SK-N-SH (cell line): ENCODE measurements at regions not wholly inside any gene's neighbourhood (a gene's known extent, or its start where the extent isn't known, plus 50 kb on each side); places are given as distances from the start of the nearest gene placed in this dataset.

Source experiments
- CTCF ChIA-PET: fragments of 300-600, 350-600 bp; formaldehyde crosslinking; extraction: SDS; loops from one replicate; lab custom pipeline; 2021; lab: Yijun Ruan, JAX
- POLR2A ChIA-PET: fragments of 350-600 bp; sonication (Branson Sonifier 250); formaldehyde crosslinking; extraction: SDS; loops from one replicate; lab custom pipeline; 2020; ENCODE audit warnings: antibody characterized with exemption, inconsistent platforms; lab: Yijun Ruan, JAX
- DNase-seq: peaks from one replicate; pipeline ENCODE4 v3.0.0; 2012
- H2AFZ ChIP-seq: fragments of 200-600 bp; sonication (generic); 2 replicates; pipeline ENCODE4 v1.8.1; 2016; ENCODE audit warnings: antibody characterized with exemption, mild to moderate bottlenecking, low read depth
- H3F3A ChIP-seq: fragments of 200-600 bp; sonication (generic); replicated peaks from 2 replicates; pipeline ENCODE3; 2016; ENCODE audit warnings: antibody characterized with exemption, mild to moderate bottlenecking; ENCODE audit not compliant: insufficient read depth
- H3K27ac ChIP-seq, 2 experiments: fragments of 200-500 bp in 1 of 2; fragments of 200-600 bp in 1 of 2; sonication (Bioruptor generic) in 1 of 2; sonication (generic), shearing (Covaris generic) in 1 of 2; 2 replicates each; pipeline versions ENCODE4 v1.5.1 to v1.6.1; 2014 to 2016; ENCODE audit warnings: low read depth in 2 of 2, inconsistent platforms in 1 of 2, low read length in 1 of 2, mild to moderate bottlenecking in 1 of 2, mixed read lengths in 1 of 2
- H3K27me3 ChIP-seq: fragments of 200-600 bp; sonication (generic), shearing (Covaris generic); 2 replicates; pipeline ENCODE4 v1.6.1; 2016; ENCODE audit warnings: mixed run types; ENCODE audit not compliant: insufficient read depth
- H3K36me3 ChIP-seq, 2 experiments: fragments of 200-500 bp in 1 of 2; fragments of 200-600 bp in 1 of 2; sonication (Bioruptor generic) in 1 of 2; sonication (generic) in 1 of 2; replicated peaks in 1 of 2; 2 replicates each; pipeline versions ENCODE3 to v1.5.1; 2014 to 2016; ENCODE audit warnings: low read length in 1 of 2, mild to moderate bottlenecking in 1 of 2; ENCODE audit not compliant: insufficient read depth in 2 of 2, control insufficient read depth in 1 of 2
- H3K4me1 ChIP-seq, 2 experiments: fragments of 200-500 bp in 1 of 2; fragments of 200-600 bp in 1 of 2; sonication (Bioruptor generic) in 1 of 2; sonication (generic), shearing (Covaris generic) in 1 of 2; 2 replicates each; pipeline versions ENCODE4 v1.5.1 to v1.6.1; 2014 to 2016; ENCODE audit warnings: low read depth in 1 of 2, low read length in 1 of 2, mixed run types in 1 of 2; ENCODE audit not compliant: insufficient read depth in 2 of 2, control insufficient read depth in 1 of 2
- H3K4me2 ChIP-seq: fragments of 200-600 bp; sonication (generic), shearing (Covaris generic); 2 replicates; pipeline ENCODE4 v1.6.1; 2017; ENCODE audit warnings: mixed run types
- H3K4me3 ChIP-seq, 2 experiments: fragments of 200-500 bp in 1 of 2; fragments of 200-600 bp in 1 of 2; sonication (Bioruptor generic) in 1 of 2; sonication (generic), shearing (Covaris generic) in 1 of 2; 2 replicates each; pipeline versions ENCODE4 v1.5.1 to v1.8.1; 2014 to 2016; ENCODE audit warnings: low read depth in 2 of 2, inconsistent platforms in 1 of 2, low read length in 1 of 2, mild to moderate bottlenecking in 1 of 2, mixed read lengths in 1 of 2, moderate library complexity in 1 of 2
- H3K79me2 ChIP-seq: fragments of 200-600 bp; sonication (generic); 2 replicates; pipeline ENCODE4 v1.8.1; 2017; ENCODE audit warnings: mild to moderate bottlenecking; ENCODE audit not compliant: insufficient read depth
- H3K9ac ChIP-seq: fragments of 200-600 bp; sonication (generic); 2 replicates; pipeline ENCODE4 v1.6.1; 2017; ENCODE audit warnings: mixed run types
- H3K9me2 ChIP-seq: fragments of 200-600 bp; sonication (generic); 2 replicates; pipeline ENCODE4 v1.6.1; 2017; ENCODE audit warnings: mixed run types
- H3K9me3 ChIP-seq: fragments of 200-600 bp; sonication (generic); 2 replicates; pipeline ENCODE4 v1.6.1; 2017; ENCODE audit warnings: mixed run types, mild to moderate bottlenecking, moderate library complexity
- H4K20me1 ChIP-seq: fragments of 200-600 bp; sonication (generic); 2 replicates; pipeline ENCODE4 v1.6.1; 2017; ENCODE audit warnings: mild to moderate bottlenecking, mixed run types; ENCODE audit not compliant: insufficient read depth
- CTCF ChIP-seq: fragments of 200-600 bp; sonication (generic); IDR thresholded peaks from 2 replicates; pipeline ENCODE4 v1.6.1; 2017; ENCODE audit warnings: antibody characterized with exemption, mild to moderate bottlenecking, moderate library complexity
- EZH2phosphoT487 ChIP-seq: fragments of 200-600 bp; sonication (generic); IDR thresholded peaks from 2 replicates; pipeline ENCODE4 v1.6.1; 2017; ENCODE audit warnings: low read depth, mixed run types, mild to moderate bottlenecking, antibody characterized with exemption, moderate library complexity, borderline replicate concordance
- RAD21 ChIP-seq: IDR thresholded peaks from 2 replicates; pipeline ENCODE4 v1.6.1; 2012; ENCODE audit warnings: mild to moderate bottlenecking, low read length
- TEAD4 ChIP-seq: IDR thresholded peaks from 2 replicates; pipeline ENCODE4 v1.4.0; 2012; ENCODE audit warnings: mild to moderate bottlenecking, borderline replicate concordance; ENCODE audit not compliant: insufficient read depth
- WGBS: methylation state at CpG from one replicate; pipeline ENCODE4 v1.1.6; 2017; ENCODE audit warnings: low lambda C conversion rate; 5-methylcytosine and 5-hydroxymethylcytosine counted together
- small RNA-seq, 7 experiments: library from RNA; depleted of rRNA; stranded (forward); fragments of <200 nt; gene quantifications; one replicate each; pipeline ENCODE3, GENCODE V24; 2012

- Histone ChIP-seq H4K20me1 (no peaks in the 10 kb centered on the region), H2AFZ (no peak overlapping the region), H3F3A (no peaks in the 10 kb centered on the region), H3K4me2 (no peak overlapping the region), H3K27me3 (no peaks in the 10 kb centered on the region; the same call in 1 of the 2 replicates), H3K4me1 (no peaks in the 10 kb centered on the region; a peak in 2 of 4 replicates), H3K4me3 (no peak overlapping the region), H3K9me2 (no peaks in the 10 kb centered on the region), H3K9me3 (no peaks in the 10 kb centered on the region), H3K27ac (no peak overlapping the region), H3K36me3 (no peaks in the 10 kb centered on the region), H3K79me2 (no peaks in the 10 kb centered on the region)
- CTCF ChIA-PET: interaction anchor here (0.6 to 4.5 kb wide), 25 partner anchors 10 to 1319 kb away, joined by 3 to 65 read pairs (median 3); no protein-coding TSS in a partner anchor
- POLR2A ChIA-PET: no interaction called here
- WGBS: 35% methylated on average over 7 of the region's 7 CpGs
- peak; percentile 29 for DNase-seq
- TF ChIP-seq CTCF (peak; percentile 79), TEAD4 (no peak), EZH2phosphoT487 (no peak), RAD21 (peak; percentile 61)
- TF ChIP-seq, all 33 proteins: peak for 2
- no peak overlapping the region for H3K9ac ChIP-seq
These were observed 51.0 kb upstream of the ZFP64 start for GRCh38 chr20:52242237-52243230.

Small RNA genes lying in the stretch of these regions (small RNA-seq; reads per million reads assigned to genes)
- gene RF02271: 0 reads per million in 7 experiments
- 0 reads per million in 7 experiments for gene RPL36P1
